ENCODE measurements at regions not wholly inside any gene's neighbourhood (a gene's known extent, or its start where the extent isn't known, plus 50 kb on each side); places are given as distances from the start of the nearest gene placed in this dataset.

- H3K4me3 ChIP-seq (ENCODE audit: low read length) = no peak overlapping the region
- no peaks in the 10 kb centered on the region for H3K27me3 ChIP-seq (ENCODE audit: control insufficient read depth, insufficient read depth, low read length)
- no peak overlapping the region for H3K27ac ChIP-seq (ENCODE audit: low read length)
- DNase-seq = no peak
- no CpG with 5 or more reads among the region's 4 CpGs for WGBS (ENCODE audit: insufficient coverage, low lambda C conversion rate)
- H3K9me3 ChIP-seq (ENCODE audit: control insufficient read depth, low read depth, low read length) = no peaks in the 10 kb centered on the region
- no peaks in the 10 kb centered on the region for H3K36me3 ChIP-seq (ENCODE audit: control insufficient read depth, insufficient read depth, low read length)
- H3K4me1 ChIP-seq (ENCODE audit: control insufficient read depth, insufficient read depth, low read length) = no peaks in the 10 kb centered on the region
These were observed 77.4 kb downstream of the PSMG1 start for GRCh38 chr21:39105836-39106235.

DNA sequence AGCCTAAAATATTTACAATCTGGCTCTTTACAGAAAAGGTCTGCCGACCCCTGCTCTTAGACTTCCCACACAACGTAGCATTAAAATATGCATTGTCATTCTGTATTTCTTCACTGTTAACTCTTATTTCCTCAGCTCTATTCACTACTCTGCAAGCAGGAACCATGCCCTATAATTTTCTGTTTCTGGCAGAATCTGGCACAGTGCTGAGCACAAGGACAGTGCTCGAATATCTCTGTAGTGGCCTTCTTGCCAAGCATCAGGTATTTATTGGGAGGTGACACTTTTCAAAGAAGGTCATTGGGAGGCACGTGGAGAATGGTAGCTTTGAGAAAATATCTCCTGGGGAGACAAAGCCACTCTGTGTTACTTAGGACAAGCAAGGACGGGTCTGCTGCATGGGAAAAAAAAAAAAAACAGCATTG lies 77.9 kb downstream of the PSMG1 start:
- H3K27me3 ChIP-seq (ENCODE audit: control insufficient read depth, insufficient read depth, low read length) = no peaks in the 10 kb centered on the region
- H3K4me3 ChIP-seq (ENCODE audit: low read length) = no peak overlapping the region
- no peaks in the 10 kb centered on the region for H3K4me1 ChIP-seq (ENCODE audit: control insufficient read depth, insufficient read depth, low read length)
- 83% methylated on average over 1 of the region's 5 CpGs for WGBS (ENCODE audit: insufficient coverage, low lambda C conversion rate)
- no peaks in the 10 kb centered on the region for H3K36me3 ChIP-seq (ENCODE audit: control insufficient read depth, insufficient read depth, low read length)
- DNase-seq = no peak
- H3K27ac ChIP-seq (ENCODE audit: low read length) = no peak overlapping the region
- H3K9me3 ChIP-seq (ENCODE audit: control insufficient read depth, low read depth, low read length) = no peaks in the 10 kb centered on the region

DNA sequence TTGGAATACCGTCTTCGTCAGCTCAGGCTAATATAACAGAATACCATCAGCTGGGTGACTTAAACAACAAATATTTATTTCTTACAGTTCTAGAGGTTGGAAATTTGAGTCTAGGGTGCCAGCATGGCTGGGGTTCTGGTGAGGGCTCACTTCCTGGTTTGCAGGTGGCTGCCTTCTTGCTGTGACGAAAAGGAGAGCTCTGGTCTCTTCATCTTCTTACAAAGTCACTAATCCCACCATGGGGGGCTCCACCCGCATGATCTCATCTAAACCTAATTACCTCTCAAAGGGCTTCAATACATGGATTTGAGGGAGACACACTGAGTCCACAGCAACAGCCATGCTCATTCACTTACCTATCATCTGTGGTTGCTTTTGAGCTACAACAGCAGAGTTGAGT lies 78.3 kb downstream of the PSMG1 start:
- H3K27me3 ChIP-seq (ENCODE audit: control insufficient read depth, insufficient read depth, low read length) = no peaks in the 10 kb centered on the region
- H3K36me3 ChIP-seq (ENCODE audit: control insufficient read depth, insufficient read depth, low read length) = no peaks in the 10 kb centered on the region
- DNase-seq = no peak
- H3K9me3 ChIP-seq (ENCODE audit: control insufficient read depth, low read depth, low read length) = no peaks in the 10 kb centered on the region
- WGBS (ENCODE audit: insufficient coverage, low lambda C conversion rate) = 100% methylated on average over 2 of the region's 4 CpGs
- no peak overlapping the region for H3K4me3 ChIP-seq (ENCODE audit: low read length)
- H3K4me1 ChIP-seq (ENCODE audit: control insufficient read depth, insufficient read depth, low read length) = no peaks in the 10 kb centered on the region
- no peak overlapping the region for H3K27ac ChIP-seq (ENCODE audit: low read length)

- 75% methylated on average over 2 of the region's 4 CpGs for WGBS (ENCODE audit: insufficient coverage, low lambda C conversion rate)
- Histone ChIP-seq H3K27ac (ENCODE audit: low read length) (no peak overlapping the region), H3K4me1 (ENCODE audit: control insufficient read depth, insufficient read depth, low read length) (peaks cover 3% of the 10 kb centered on the region), H3K27me3 (ENCODE audit: control insufficient read depth, insufficient read depth, low read length) (no peaks in the 10 kb centered on the region), H3K4me3 (ENCODE audit: low read length) (no peak overlapping the region), H3K36me3 (ENCODE audit: control insufficient read depth, insufficient read depth, low read length) (no peaks in the 10 kb centered on the region), H3K9me3 (ENCODE audit: control insufficient read depth, low read depth, low read length) (no peaks in the 10 kb centered on the region)
- no peak for DNase-seq
These were observed 79.6 kb downstream of the PSMG1 start for GRCh38 chr21:39103689-39104088.

DNA sequence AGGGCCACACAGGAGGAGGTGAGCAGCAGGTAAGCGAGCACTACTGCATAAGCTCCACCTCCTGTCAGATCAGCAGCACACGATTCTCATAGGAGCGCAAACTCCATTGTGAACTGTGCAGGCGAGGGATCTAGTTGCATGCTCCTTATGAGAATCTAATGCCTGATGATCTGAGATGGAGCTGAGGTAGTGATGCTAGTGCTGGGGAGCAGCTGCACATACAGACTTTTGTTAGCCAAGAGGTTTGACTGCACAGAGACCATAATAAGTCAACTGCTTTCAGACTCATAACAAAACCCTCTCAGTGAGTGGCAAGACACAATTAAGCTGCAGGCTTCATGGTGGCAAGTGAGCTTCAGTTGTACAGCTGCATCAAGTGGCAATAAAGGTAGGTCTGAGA lies 83.4 kb downstream of the PSMG1 start:
- H3K4me1 ChIP-seq (ENCODE audit: control insufficient read depth, insufficient read depth, low read length) = peaks cover 20% of the 10 kb centered on the region
- DNase-seq = no peak
- no CpG with 5 or more reads among the region's 4 CpGs for WGBS (ENCODE audit: insufficient coverage, low lambda C conversion rate)

GRCh38 chr21:39098696-39099200 lies 84.5 kb downstream of the PSMG1 start:
- no peak for DNase-seq
- Histone ChIP-seq H3K36me3 (ENCODE audit: control insufficient read depth, insufficient read depth, low read length) (no peaks in the 10 kb centered on the region), H3K4me3 (ENCODE audit: low read length) (no peak overlapping the region), H3K9me3 (ENCODE audit: control insufficient read depth, low read depth, low read length) (no peaks in the 10 kb centered on the region), H3K27me3 (ENCODE audit: control insufficient read depth, insufficient read depth, low read length) (no peaks in the 10 kb centered on the region), H3K27ac (ENCODE audit: low read length) (no peak overlapping the region), H3K4me1 (ENCODE audit: control insufficient read depth, insufficient read depth, low read length) (peaks cover 20% of the 10 kb centered on the region)
- WGBS (ENCODE audit: insufficient coverage, low lambda C conversion rate) = no CpG with 5 or more reads among the region's 3 CpGs

More for the DNA sequence above, 83.4 kb downstream of the PSMG1 start:
- H3K27me3 ChIP-seq (ENCODE audit: control insufficient read depth, insufficient read depth, low read length) = no peaks in the 10 kb centered on the region
- H3K4me3 ChIP-seq (ENCODE audit: low read length) = no peak overlapping the region
- H3K9me3 ChIP-seq (ENCODE audit: control insufficient read depth, low read depth, low read length) = no peaks in the 10 kb centered on the region
- H3K27ac ChIP-seq (ENCODE audit: low read length) = no peak overlapping the region
- no peaks in the 10 kb centered on the region for H3K36me3 ChIP-seq (ENCODE audit: control insufficient read depth, insufficient read depth, low read length)

DNA sequence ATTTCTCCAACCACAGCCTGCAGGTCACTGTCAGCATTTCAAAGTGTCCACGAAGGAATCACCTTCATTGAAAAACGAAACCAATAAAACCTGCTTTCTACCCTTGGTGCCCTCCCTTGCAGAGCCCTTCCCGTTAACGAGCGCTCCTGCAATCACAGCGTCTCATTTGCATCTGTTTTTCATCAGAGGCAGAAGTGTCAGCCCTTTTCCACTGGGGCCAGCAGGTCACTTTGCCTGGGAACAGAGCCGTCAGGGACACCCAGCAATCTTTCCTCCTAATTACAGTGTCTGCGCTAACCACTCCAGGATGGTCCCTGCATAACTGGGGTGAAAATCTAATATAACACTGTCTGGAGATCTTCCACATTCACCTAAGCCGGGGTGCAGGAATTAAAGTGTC lies 85.3 kb downstream of the PSMG1 start:
- H3K36me3 ChIP-seq (ENCODE audit: control insufficient read depth, insufficient read depth, low read length) = no peaks in the 10 kb centered on the region
- H3K9me3 ChIP-seq (ENCODE audit: control insufficient read depth, low read depth, low read length) = no peaks in the 10 kb centered on the region
- peaks cover 20% of the 10 kb centered on the region for H3K4me1 ChIP-seq (ENCODE audit: control insufficient read depth, insufficient read depth, low read length)
- no peaks in the 10 kb centered on the region for H3K27me3 ChIP-seq (ENCODE audit: control insufficient read depth, insufficient read depth, low read length)
- H3K27ac ChIP-seq (ENCODE audit: low read length) = no peak overlapping the region
- no peak overlapping the region for H3K4me3 ChIP-seq (ENCODE audit: low read length)
- no peak for DNase-seq
- WGBS (ENCODE audit: insufficient coverage, low lambda C conversion rate) = no CpG with 5 or more reads among the region's 9 CpGs

- WGBS (ENCODE audit: insufficient coverage, low lambda C conversion rate) = no CpG with 5 or more reads among the region's 13 CpGs
- no peaks in the 10 kb centered on the region for H3K27me3 ChIP-seq (ENCODE audit: control insufficient read depth, insufficient read depth, low read length)
- DNase-seq = peak in 1 of 2 donors; percentile 41
- H3K4me1 ChIP-seq (ENCODE audit: control insufficient read depth, insufficient read depth, low read length) = peaks cover 20% of the 10 kb centered on the region
- H3K9me3 ChIP-seq (ENCODE audit: control insufficient read depth, low read depth, low read length) = no peaks in the 10 kb centered on the region
- no peak overlapping the region for H3K4me3 ChIP-seq (ENCODE audit: low read length)
- H3K27ac ChIP-seq (ENCODE audit: low read length) = peak overlapping the region; percentile 5
- no peaks in the 10 kb centered on the region for H3K36me3 ChIP-seq (ENCODE audit: control insufficient read depth, insufficient read depth, low read length)
These were observed 85.9 kb downstream of the PSMG1 start for GRCh38 chr21:39097335-39097861.

- Histone ChIP-seq H3K9me3 (ENCODE audit: control insufficient read depth, low read depth, low read length) (no peaks in the 10 kb centered on the region), H3K27ac (ENCODE audit: low read length) (no peak overlapping the region), H3K27me3 (ENCODE audit: control insufficient read depth, insufficient read depth, low read length) (no peaks in the 10 kb centered on the region), H3K4me1 (ENCODE audit: control insufficient read depth, insufficient read depth, low read length) (peaks cover 20% of the 10 kb centered on the region), H3K36me3 (ENCODE audit: control insufficient read depth, insufficient read depth, low read length) (no peaks in the 10 kb centered on the region), H3K4me3 (ENCODE audit: low read length) (no peak overlapping the region)
- no CpG with 5 or more reads among the region's 8 CpGs for WGBS (ENCODE audit: insufficient coverage, low lambda C conversion rate)
- DNase-seq = no peak
These were observed 86.5 kb downstream of the PSMG1 start for GRCh38 chr21:39096754-39097153.

- no peak for DNase-seq
- no CpG with 5 or more reads among the region's 7 CpGs for WGBS (ENCODE audit: insufficient coverage, low lambda C conversion rate)
- no peak overlapping the region for H3K27ac ChIP-seq (ENCODE audit: low read length)
These were observed 87.6 kb downstream of the PSMG1 start for GRCh38 chr21:39095681-39096080.

DNA sequence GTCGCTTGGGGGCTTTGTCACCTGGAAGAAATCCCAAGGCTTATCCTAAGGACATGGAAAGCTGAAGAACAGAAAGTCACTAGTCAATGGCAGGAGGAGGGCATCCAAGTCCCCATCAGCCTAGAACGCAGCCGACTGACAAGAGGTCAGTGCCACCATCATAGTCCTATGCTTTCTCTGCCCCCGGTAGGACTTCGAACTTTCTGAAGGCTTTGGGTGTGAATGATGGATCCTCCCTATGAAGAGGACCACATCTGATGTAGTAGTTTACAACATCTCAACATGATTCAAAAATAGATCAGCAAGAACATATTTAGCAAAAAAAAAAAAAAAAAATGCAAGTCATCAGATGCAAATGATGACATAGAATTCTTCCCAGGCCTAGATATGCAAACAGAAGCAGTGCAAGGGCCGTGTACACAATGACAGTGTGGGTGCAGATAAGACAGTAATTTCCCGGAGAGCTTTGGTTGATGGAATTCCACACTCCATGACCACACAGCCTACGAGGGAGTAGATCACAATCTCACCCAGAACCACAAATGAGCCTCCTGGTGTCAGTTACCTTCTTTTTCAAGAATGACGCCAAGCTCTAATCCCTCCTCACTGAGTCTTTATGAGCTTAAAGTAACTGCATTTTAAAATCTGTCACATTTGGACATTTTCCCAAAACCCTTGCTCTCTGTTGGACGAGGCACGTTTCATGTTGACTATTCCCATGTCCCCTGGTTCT lies 88.2 kb downstream of the PSMG1 start:
- Histone ChIP-seq H3K4me1 (ENCODE audit: control insufficient read depth, insufficient read depth, low read length) (peaks cover 20% of the 10 kb centered on the region), H3K4me3 (ENCODE audit: low read length) (no peak overlapping the region), H3K36me3 (ENCODE audit: control insufficient read depth, insufficient read depth, low read length) (no peaks in the 10 kb centered on the region), H3K27me3 (ENCODE audit: control insufficient read depth, insufficient read depth, low read length) (no peaks in the 10 kb centered on the region), H3K9me3 (ENCODE audit: control insufficient read depth, low read depth, low read length) (no peaks in the 10 kb centered on the region), H3K27ac (ENCODE audit: low read length) (peak overlapping the region; percentile 36)
- DNase-seq = peak; percentile 75 to 84
- WGBS (ENCODE audit: insufficient coverage, low lambda C conversion rate) = 76% methylated on average over 3 of the region's 11 CpGs

More at GRCh38 chr21:39095681-39096080, 87.6 kb downstream of the PSMG1 start:
- H3K4me1 ChIP-seq (ENCODE audit: control insufficient read depth, insufficient read depth, low read length) = peaks cover 20% of the 10 kb centered on the region
- H3K36me3 ChIP-seq (ENCODE audit: control insufficient read depth, insufficient read depth, low read length) = no peaks in the 10 kb centered on the region
- no peaks in the 10 kb centered on the region for H3K27me3 ChIP-seq (ENCODE audit: control insufficient read depth, insufficient read depth, low read length)
- H3K4me3 ChIP-seq (ENCODE audit: low read length) = no peak overlapping the region
- H3K9me3 ChIP-seq (ENCODE audit: control insufficient read depth, low read depth, low read length) = no peaks in the 10 kb centered on the region

Measured in large intestine (tissue), 3 donors.